NCI-H2227 (cell line): ENCODE measurements at regions not wholly inside any gene's neighbourhood (a gene's known extent, or its start where the extent isn't known, plus 50 kb on each side); places are given as distances from the start of the nearest gene placed in this dataset.
"Not testable (repeated sequence)": the region's sequence is repeated elsewhere in the genome, so short reads cannot be mapped to it uniquely, and the experiment has no call there.

Source experiments
- DNase-seq: peaks from one replicate; lab custom pipeline; 2025; ENCODE audit not compliant: unreplicated experiment; lab: John Stamatoyannopoulos, UW

DNA sequence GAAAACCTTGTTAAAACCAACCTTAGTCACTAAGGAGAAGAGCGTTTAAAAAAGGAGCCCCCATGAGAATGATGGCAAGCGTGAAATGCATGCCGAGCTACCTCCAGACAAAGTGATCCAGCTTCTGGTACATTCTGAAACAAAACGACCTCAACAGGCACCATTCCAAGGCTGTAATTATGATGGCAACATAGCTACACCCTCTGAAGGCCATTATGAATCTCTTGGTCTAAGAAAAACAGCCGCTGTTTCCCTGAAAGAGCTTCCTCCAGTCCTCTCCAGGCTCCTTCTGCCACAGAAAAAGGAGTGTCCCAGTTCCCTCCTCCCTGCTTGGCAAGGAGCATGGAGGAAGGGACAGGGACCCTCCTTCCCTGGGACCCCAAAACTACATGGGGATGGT, 50.0 kb upstream of the ABLIM1 start:
- DNase-seq: no peak

DNA sequence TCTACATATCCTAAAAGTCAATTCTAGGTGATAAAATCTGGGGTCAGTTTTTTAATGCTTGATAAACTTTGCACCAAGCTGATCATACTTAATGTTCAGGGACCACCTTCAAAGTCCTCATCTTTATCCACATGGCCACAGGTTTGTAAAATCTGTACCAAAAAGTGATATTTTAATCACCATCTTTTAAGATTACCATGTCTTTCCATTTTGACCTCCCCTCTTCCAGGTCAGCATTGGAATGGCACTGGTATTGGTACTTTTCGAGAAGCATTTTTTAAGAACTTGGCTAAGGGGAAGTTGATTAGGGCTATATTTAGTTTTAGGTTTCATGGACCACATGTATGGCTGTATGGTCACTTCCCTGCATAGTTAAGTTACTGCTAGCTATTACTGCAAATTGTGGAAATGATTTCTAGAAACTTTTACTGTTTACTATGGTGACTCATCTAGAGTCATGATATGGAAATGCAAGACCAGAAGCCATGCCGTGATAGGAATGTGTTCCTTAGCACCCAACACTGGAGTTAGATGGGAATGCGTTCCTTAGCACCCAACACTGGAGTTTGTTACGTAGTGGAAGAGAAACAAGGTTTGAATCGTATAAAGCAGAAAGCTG, 50.8 kb upstream of the ABLIM1 start:
- no peak for DNase-seq

DNA sequence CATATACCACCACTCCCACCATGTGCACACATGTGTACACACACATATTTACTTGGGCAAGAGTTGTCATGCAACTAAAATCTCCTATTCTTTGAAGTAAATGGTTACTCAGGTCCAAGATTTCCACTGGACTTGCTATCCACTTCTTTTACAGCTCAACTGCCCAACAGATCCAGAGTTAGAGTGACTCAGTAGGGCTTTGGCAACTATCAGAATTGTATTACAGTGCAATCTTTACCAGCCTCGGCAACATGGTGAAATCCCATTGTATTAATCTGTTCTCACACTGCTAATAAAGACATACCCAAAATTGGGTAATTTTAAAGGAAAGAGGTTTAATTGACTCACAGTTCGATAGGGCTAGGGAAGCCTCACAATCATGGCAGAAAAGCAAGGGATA, 51.9 kb upstream of the ABLIM1 start:
- DNase-seq: no peak

DNA sequence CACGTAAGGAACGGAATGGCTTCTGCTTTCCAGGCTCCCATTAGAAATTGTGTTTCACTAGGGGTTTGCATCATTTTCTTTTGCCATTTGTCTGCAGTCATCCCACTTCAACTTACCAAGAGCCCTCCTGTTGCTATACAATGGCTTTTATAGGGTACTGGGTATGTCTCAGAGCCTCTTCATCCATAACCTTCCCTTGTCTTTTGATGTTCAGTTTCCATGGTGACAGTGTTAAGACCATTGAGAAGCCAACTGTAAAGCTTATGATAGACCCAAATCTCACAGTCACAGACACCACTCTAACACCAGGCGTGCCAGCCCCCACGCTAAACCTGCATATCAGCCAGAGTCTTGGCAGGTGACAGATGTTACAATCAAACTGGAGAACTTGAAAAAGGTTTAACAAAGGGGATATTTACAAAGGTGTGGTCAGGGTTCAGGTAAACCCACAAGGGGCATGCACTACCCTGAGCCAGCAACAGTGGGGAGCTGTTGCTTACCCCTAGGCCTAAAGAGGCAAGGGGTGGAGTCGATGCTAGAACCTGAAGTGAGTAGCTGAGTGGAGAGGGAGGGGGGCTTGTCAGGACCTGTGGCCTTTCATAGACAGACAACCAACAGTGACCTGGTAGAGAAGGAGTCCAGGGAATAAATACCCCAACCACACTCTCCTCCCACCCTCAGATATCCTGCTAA, 53.2 kb upstream of the ABLIM1 start:
- no peak for DNase-seq

DNA sequence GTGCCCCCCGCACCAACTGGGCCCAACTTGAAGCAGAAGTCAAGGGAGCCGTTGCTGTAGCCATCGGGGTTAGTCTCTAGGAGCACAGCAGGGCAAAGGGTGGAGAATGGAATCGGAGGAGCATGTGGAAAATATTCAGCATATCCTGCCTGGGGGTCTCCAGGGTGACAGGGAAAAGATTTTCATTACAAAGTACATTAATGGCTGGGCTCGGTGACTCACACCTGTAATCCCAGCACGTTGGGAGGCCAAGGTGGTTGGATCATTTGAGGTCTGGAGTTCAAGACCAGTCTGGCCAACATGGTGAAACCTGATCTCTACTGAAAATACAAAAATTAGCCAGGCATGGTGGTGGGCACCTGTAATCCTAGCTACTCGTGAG, 53.8 kb upstream of the ABLIM1 start:
- no peak for DNase-seq

DNA sequence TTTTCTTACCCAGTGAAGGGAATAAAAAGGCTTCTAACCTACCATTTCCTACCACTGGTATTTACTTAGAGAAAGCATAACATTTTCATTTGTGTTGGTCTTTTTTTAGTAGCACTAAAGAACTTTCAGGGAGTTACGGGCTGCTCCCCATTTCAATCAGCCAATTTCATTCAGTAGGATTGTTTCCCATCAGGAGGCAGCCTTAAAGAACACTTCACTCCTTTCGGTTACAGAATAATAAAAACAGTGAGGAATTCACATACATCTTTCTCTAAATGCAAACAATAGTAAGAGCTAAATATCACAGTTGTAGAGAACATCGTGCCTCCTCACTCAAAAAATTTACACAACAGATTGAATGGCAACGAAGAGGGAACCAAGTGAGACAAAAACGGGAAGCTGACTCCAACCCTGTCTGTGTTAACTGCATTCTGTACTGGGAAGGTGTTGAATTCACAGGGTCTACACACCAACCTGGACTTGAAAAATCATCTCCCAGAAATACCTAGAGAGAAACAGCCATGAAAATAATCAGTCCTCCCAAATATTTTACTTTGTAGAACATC, 55.5 kb upstream of the ABLIM1 start:
- DNase-seq: no peak

DNA sequence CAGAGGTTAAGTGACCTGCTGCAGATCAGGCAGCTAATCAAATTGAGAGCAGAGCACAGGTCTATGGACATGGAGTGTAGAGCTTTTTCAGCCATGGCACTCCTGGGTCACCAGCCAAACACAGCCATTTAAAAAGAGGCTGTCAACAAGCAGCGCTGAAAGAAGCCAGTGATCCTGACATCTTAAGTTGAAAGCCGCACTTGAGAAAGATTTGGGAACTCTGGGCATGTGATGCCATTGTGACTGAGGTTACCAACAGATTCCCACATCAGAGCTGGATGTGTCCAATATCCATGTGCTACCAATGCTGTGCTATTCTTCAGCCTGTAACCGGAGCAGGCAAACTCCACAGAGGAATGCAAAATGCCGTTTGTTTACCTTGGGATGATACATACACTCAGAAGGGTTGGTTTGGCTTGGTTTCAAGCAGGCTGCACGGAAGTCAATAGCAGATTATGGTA, 56.2 kb upstream of the ABLIM1 start:
- DNase-seq: no peak

DNA sequence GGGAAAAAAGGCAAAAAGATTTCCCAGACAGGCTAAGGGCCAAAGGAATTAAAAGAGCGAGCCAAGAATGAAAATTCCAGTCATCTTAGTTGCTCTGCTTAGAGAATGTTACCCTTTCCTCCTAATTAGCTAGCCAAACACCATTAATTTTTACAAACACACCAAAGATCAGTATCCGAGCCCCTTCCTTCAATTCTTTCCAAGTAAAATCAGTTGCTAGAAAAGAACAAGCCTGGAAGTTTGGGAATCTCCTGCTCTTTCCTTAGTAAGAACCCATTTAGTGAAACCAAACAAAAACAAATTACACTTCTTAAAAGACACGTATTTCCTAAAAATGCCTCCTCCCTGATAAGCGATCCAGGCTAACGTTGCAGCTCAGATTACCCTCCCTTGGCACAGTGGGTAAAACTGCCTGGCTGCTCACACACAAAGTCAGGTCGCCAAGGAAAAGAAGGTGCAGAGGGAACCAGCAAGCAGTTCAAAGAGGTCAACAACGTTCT, 57.1 kb upstream of the ABLIM1 start:
- DNase-seq: no peak

DNA sequence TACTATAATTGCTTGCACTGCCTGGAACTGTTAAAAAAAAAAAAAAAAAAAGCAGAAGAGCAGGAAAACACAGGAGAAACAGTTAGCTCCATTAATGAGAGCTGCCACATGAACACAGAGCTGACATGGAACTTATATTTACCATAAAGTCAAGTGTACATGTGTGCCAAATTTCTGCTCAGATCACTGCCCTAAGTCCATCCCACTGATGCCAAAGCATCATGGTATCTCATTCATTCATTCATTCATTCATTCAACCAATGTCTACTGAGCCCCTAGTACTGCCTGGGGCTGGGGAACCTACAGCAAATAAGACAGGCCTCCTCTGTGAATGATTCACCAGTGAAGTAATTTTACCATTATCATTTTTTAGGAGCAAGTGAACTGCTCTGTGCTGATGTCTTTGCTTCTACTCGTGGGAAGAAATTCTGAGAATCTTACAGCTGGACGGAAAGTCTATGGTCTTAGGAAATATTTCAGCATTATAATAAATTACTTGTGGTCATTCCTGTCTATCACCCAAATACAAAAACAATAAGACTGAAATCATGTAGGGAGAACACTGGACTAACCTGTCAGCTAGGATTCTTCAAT, 58.8 kb upstream of the ABLIM1 start:
- DNase-seq: no peak

DNA sequence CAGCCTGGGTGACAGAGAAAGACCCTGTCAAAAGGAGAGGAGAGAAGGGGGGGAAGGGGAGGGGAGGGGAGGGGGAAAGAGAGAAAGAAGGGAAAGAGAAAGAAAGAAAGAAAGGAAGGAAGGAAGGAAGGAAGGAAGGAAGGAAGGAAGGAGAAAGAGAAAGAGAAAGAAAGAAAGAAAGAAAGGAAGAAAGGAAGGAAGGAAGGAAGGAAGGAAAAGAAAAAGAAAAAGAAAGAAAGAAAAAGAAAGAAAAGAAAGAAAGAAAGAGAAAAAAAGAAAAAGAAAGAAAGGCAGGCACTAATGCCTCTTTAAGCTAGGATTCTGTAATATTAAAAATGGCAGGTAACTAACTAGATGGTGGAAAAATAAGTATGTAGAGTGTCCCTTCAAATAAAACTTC, 59.8 kb upstream of the ABLIM1 start:
- not testable (repeated sequence) for DNase-seq

DNA sequence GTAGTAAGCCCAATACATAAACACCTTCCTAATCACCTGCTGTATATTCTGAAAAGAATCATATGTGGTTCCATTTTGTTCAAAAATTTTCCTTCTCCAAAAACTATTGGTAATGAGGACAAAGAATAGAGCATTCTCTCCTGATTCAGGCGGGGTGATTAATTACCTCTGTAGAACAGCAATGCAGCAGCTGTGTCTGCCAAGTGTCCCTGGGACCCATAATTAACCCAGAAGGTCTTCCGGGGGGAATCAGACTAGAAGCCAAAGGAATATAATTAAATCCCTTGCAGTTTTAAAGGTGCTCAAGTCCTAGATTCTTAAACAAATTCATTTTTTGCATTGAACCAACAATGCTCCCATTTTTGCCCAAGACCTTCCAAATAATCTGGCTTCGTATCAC, 60.3 kb upstream of the ABLIM1 start:
- DNase-seq: no peak

DNA sequence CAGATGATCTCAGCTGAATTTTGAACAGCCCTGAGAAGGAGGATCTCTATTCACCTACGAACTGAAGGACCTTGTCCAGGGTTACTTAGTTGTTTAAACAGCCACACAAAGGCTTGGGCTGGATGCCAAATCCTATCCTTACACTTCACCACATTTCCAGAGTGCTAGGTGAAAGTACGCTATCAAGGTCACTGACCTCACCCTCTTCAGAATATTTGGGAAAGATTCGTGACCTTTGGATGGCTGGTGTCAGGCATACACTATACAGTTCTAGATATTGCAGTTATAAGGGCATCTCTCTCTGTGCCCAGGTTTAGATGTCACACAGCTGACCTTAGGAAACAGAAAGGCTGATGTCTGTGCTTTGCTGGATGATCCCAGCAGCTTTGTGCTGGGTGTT, 61.2 kb upstream of the ABLIM1 start:
- no peak for DNase-seq

DNA sequence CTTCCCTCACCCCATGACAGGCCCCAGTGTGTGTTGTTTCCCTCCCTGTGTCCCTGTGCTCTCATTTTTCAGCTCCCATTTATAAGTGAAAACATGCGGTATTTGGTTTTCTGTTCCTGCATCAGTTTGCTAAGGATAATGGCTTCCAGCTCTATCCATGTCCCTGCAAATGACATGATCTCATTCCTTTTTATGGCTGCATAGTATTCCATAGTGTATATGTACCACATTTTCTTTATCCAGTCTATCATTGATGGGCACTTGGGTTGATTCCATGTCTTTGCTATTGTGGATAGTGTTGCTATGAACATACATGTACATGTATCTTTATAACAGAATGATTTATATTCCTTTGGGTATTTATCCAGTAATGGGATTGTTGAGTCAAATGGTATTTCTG, 61.9 kb upstream of the ABLIM1 start:
- not testable (repeated sequence) for DNase-seq

DNA sequence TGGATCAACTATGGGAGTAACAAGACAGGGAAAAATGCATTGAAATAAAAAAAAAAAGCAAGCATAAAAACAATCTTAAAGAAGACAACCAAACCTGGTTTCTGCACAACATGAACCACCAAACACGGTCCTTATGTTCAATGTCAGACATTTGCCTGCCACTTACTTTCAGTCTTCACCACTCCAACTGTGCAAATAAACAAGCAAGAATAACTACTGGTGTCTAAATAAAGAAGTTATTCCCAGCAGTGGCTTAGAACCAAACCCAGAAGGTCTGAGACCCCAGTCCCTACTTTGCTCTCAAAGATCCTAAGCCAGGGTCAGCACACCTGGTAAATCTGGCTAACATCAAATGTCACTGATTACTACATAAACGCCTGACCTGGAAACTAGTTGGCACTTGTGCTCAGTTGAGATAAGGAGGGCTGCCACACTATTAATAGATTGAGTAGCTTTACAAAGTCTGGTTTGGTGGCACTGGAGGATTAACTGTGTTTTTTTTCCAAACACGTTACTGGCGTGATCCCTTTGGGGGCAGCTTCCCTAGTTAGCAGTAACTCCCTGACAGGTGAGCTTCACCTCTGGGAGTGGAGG, 62.7 kb upstream of the ABLIM1 start:
- no peak for DNase-seq

DNA sequence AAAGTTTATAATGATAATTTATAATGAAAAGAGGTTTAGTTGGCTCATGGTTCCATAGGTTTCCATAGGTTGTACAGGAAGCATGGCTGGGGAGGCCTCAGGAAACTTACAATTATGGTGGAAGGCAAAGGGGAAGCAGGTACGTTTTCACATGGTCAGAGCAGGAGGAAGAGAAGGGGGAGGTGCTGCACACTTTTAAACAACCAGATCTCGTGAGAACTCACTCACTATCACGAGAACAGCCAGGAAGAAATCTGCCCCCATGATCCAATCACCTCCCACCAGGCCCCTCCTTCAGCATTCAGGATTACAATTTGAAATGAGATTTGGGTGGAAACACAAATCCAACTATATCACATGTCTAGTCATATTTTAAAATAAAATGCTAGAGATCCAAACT, 64.1 kb upstream of the ABLIM1 start:
- not testable (repeated sequence) for DNase-seq

DNA sequence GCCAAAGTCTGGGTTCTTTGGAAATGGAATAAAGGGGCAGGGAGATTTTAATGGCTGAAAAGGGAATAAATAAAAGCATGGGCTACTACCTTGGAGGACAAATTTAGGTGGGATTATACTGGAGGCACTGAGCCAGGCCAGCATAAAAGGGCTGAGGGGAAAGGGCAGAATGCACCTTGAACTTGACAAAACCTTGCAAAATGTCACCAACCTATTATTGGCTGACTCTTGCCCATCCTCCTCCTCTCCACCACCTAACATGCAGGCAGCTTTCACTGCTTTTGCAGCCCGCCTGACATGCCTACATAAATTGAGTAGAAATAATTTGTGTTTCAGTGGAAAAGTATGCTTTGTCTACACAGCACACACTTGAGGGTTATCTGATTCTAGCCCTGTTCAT, 65.3 kb upstream of the ABLIM1 start:
- DNase-seq: no peak

DNA sequence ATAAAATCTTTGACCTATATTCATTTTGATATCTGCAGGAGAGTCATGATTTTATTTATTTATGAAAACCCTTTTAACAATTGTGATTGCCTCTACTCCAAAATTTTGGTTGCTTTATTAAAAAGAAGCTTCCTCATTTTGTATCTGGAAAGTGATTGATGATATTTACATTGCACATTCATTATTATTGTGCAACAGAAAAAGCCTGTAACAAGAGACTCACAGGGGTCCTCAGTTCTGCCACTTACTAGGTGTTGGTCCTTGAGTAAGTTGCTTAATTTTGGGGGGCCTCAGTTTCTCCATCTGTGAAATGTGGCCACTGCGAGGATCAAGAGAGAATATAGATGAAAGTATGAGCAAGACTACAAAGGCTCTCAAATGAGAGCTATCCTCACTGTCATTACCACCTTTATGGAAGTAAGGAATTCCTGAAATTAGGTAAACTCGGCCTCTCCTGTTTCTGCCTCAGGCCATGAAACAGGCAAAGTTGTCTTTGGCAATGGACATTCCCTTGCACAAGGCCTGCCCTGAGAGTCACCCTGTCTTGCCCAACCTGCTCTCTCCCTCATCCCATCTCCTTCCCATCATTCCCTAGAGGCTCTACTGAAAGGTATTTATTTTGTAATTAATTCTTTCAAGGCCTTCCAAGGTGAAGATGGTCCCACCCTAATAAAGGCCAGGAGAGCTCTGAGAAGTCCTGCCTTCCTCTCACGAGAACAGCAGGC, 66.1 kb upstream of the ABLIM1 start:
- DNase-seq: no peak

DNA sequence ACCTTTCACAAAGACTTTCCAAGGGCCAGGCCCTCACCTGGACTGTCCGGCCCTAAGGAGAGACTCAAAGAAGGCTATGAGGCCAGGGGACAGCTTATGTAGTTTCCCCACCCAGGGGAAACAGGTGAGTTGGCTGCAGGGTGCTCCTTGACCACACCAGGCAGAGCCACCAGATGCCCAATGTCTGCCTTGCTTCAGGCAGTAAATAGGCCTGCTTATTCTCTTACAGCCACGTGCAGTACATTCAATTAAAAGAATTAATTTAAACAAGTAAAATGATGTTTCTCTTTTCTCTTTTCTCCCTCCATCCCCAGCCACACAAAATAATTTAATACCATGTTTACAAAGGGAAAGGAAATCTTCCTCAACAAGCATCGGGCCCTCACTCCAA, 66.6 kb upstream of the ABLIM1 start:
- no peak for DNase-seq

DNA sequence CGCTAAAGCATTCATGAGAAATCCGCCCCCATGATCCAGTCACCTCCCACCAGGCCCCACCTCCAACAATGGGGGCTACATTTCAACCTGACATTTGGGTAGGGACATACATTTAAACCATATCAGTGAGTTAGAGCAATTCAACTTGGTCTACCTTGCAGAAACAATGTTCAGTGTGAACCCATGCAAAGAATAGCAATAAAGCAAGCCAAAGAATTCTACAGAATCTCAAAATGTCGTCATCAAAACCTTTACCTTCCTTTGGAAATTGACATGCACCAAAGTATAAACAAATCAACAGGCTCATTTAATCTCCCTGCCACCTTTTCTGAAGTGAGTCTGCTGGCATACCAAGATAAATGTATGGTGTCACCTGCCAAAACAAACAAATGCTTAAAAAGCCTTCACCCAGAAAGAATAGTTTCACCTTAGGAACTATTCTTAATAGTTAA, 68.8 kb upstream of the ABLIM1 start:
- DNase-seq: no peak

DNA sequence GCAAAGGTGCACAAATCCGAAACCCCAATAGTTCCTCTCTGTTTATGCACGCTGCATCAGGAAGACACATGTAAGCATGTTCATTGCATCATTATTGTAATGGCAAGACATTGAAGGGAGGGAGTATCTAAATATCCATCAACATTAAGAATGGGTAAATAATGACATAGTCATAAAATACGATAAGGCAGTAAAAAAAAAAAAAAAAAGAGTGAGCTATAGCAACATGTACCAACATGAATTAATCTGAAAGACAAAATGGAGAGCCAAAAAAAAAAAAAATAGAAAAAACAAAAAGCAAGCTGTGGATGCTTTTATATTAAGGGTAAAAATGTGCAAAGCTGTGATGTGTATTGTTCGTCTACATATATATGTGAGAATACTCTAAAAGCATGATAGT, 70.2 kb upstream of the ABLIM1 start:
- DNase-seq: no peak

DNA sequence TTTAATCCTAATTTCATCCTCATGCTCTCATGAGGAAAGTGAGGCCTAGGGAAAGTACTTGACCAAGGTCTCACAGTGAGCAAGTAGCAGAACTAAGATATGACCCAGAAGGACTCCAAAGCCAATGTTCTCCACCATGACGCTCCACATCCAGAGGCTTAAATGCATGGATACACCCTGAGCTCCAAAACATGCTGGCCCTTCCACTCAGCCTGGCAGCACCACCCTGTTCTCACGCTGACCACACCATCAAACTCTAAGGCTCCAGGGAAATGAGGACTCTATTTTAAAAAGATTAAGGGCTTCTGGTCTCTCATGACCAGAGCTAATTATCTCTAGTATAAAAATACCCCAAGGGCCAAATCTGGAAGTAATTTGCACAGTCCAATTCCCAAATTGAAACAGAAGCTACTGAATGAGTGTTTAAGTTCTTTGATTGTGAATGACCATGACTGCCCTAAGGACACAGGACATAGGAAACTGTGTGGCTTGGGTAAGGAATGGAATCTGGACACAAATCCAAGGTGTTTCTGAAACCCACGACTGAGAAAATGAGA, 71.1 kb upstream of the ABLIM1 start:
- DNase-seq: no peak
